ENCODE measurements at regions not wholly inside any gene's neighbourhood (a gene's known extent, or its start where the extent isn't known, plus 50 kb on each side); places are given as distances from the start of the nearest gene placed in this dataset.

DNA sequence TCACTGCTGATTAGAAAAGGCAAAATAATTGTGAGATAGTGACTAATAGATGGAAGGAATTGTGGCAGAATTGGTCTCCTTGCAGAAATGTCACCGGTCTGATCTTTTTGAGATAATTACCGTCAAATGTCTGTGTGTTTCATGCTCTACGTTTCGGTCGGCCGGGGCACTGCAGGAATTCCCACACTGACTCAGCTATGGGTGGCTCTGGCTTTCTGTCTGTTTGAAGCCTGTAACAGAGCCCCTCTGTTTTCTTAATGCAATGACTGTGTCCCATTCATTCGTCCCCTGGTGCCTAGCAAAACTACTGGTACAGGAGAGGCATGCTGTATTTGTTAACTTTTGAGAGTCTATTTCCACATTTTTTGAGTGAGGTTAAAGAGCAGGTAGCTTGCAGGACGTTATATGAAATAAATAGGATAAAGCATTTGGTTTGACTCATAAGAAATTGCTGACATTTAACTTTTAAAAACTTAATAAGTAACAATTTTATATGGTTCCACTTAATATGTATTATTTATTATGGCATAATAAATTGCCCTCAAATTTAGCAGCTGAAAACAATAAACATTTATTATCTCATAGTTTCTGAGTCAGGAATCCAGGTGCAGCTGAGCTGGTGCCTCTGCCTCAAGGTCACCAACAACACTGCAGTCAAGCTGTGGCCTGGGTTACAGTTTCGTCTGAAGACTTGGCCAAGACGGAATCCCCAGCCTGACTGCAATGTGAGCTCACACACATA is 53.3 kb upstream of the CTBP2 start:
- Mint-ChIP-seq H3K4me1 (no peaks in the 10 kb centered on the region), H3K9me3 (ENCODE audit: insufficient read depth) (no peaks in the 10 kb centered on the region), H3K27ac (no peak overlapping the region), H3K27me3 (peaks cover 11% of the 10 kb centered on the region), H3K4me3 (no peak overlapping the region)
- Histone ChIP-seq H3K79me2 (ENCODE audit: control insufficient read depth, insufficient read depth, low read length) (no peaks in the 10 kb centered on the region), H2AFZ (ENCODE audit: insufficient read depth, low read depth, low read length, poor library complexity, severe bottlenecking) (no peak overlapping the region), H3K4me1 (ENCODE audit: control insufficient read depth in 2 of 2, insufficient read depth in 2 of 2, low read length in 2 of 2) (no peaks in the 10 kb centered on the region), H3K27ac (ENCODE audit: low read length in 2 of 2) (no peak overlapping the region), H4K20me1 (ENCODE audit: control insufficient read depth, insufficient read depth, low read length, poor library complexity, severe bottlenecking) (no peaks in the 10 kb centered on the region), H3K9ac (ENCODE audit: low read length) (no peak overlapping the region), H3K4me2 (replicated peaks; ENCODE audit: low read depth, low read length, poor library complexity, severe bottlenecking) (no peak overlapping the region), H3K27me3 (replicated peaks in 1 of 4; ENCODE audit: control extremely low read depth in 1 of 4, control insufficient read depth in 3 of 4, insufficient read depth in 4 of 4, low read length in 3 of 4) (peaks cover 0 to 6% (median 0%) of the 10 kb centered on the region in 4 experiments), H3K36me3 (replicated peaks in 1 of 2; ENCODE audit: control extremely low read depth in 1 of 2, control insufficient read depth in 1 of 2, extremely low read depth in 1 of 2, insufficient read depth in 2 of 2, low read length in 1 of 2) (no peaks in the 10 kb centered on the region), H3K9me3 (ENCODE audit: control extremely low read depth in 1 of 3, control insufficient read depth in 2 of 3, insufficient read depth in 1 of 3, low read length in 2 of 3) (peaks cover 0 to 10% (median 0%) of the 10 kb centered on the region in 3 donors), H3K4me3 (ENCODE audit: control extremely low read depth in 1 of 5, extremely low read depth in 1 of 5, insufficient read depth in 1 of 5, low read depth in 2 of 5, low read length in 4 of 5) (no peak overlapping the region)
- DNase-seq (no peak), ATAC-seq (ENCODE audit: low read depth) (no peak)
- TF ChIP-seq EZH2 (IDR thresholded peaks at IDR 0.05; ENCODE audit: borderline replicate concordance, insufficient read depth, low read depth, low read length, poor library complexity, severe bottlenecking) = no peak
- TF ChIP-seq, protein P1, sequence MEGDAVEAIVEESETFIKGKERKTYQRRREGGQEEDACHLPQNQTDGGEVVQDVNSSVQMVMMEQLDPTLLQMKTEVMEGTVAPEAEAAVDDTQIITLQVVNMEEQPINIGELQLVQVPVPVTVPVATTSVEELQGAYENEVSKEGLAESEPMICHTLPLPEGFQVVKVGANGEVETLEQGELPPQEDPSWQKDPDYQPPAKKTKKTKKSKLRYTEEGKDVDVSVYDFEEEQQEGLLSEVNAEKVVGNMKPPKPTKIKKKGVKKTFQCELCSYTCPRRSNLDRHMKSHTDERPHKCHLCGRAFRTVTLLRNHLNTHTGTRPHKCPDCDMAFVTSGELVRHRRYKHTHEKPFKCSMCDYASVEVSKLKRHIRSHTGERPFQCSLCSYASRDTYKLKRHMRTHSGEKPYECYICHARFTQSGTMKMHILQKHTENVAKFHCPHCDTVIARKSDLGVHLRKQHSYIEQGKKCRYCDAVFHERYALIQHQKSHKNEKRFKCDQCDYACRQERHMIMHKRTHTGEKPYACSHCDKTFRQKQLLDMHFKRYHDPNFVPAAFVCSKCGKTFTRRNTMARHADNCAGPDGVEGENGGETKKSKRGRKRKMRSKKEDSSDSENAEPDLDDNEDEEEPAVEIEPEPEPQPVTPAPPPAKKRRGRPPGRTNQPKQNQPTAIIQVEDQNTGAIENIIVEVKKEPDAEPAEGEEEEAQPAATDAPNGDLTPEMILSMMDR (IDR thresholded peaks at IDR 0.05) = no peak
- intact Hi-C loops (cut with micrococcal nuclease) = no loop called here
- ChIA-PET POLR2A (no interaction called here), CTCF (no interaction called here)
- WGBS (ENCODE audit: insufficient coverage) = 92% methylated on average over 6 of the region's 10 CpGs

DNA sequence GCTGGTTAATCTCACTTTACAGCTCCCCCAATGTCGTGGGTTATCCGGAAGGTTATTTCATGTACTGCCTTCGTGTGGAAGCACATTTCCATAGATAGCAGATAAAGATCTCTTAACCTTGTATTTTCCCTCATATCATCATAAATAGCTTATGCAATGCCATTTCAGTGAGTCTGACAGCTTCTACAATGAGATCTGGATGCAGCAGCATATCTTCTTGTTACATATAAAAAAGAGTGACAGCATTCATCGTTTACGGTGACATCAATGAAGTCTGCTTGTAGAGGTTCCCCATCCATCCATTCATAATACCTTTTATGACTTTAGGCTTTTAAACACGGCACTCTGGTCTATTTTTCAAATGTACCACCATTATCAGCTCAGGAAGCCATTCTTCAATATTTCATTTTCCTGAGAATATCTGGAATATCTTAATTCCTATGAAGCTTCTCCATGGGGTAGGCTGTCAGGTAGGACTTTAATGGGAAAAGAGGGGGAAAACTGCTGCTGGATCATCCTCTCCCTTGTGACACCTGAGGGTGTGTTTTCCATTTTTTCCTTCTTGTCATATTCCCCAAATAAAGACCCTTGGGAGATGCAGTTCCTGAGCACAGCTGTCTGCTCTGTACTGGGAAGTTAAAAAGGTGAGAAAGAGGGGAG is 51.9 kb upstream of the CTBP2 start:
- Histone ChIP-seq H3K4me3 (ENCODE audit: control extremely low read depth in 1 of 5, extremely low read depth in 1 of 5, insufficient read depth in 1 of 5, low read depth in 2 of 5, low read length in 4 of 5) (no peak overlapping the region), H3K4me1 (ENCODE audit: control insufficient read depth in 2 of 2, insufficient read depth in 2 of 2, low read length in 2 of 2) (no peaks in the 10 kb centered on the region), H4K20me1 (ENCODE audit: control insufficient read depth, insufficient read depth, low read length, poor library complexity, severe bottlenecking) (no peaks in the 10 kb centered on the region), H3K9me3 (ENCODE audit: control extremely low read depth in 1 of 3, control insufficient read depth in 2 of 3, insufficient read depth in 1 of 3, low read length in 2 of 3) (peaks cover 0 to 10% (median 0%) of the 10 kb centered on the region in 3 donors), H3K4me2 (replicated peaks; ENCODE audit: low read depth, low read length, poor library complexity, severe bottlenecking) (no peak overlapping the region), H3K36me3 (replicated peaks in 1 of 2; ENCODE audit: control extremely low read depth in 1 of 2, control insufficient read depth in 1 of 2, extremely low read depth in 1 of 2, insufficient read depth in 2 of 2, low read length in 1 of 2) (no peaks in the 10 kb centered on the region), H3K79me2 (ENCODE audit: control insufficient read depth, insufficient read depth, low read length) (no peaks in the 10 kb centered on the region), H3K9ac (ENCODE audit: low read length) (no peak overlapping the region), H2AFZ (ENCODE audit: insufficient read depth, low read depth, low read length, poor library complexity, severe bottlenecking) (no peak overlapping the region), H3K27ac (ENCODE audit: low read length in 2 of 2) (no peak overlapping the region), H3K27me3 (replicated peaks in 1 of 4; ENCODE audit: control extremely low read depth in 1 of 4, control insufficient read depth in 3 of 4, insufficient read depth in 4 of 4, low read length in 3 of 4) (peaks cover 0 to 4% (median 2%) of the 10 kb centered on the region in 4 experiments)
- POLR2A ChIA-PET = no interaction called here
- CTCF ChIA-PET = no interaction called here
- H3K27me3 Mint-ChIP-seq = peaks cover 17% of the 10 kb centered on the region
- DNase-seq (no peak), ATAC-seq (ENCODE audit: low read depth) (no peak)
- H3K9me3 Mint-ChIP-seq (ENCODE audit: insufficient read depth) = no peaks in the 10 kb centered on the region
- intact Hi-C loops (cut with micrococcal nuclease) = no loop called here
- H3K4me3 Mint-ChIP-seq = no peak overlapping the region
- H3K27ac Mint-ChIP-seq = no peak overlapping the region
- 90% methylated on average over 2 of the region's 6 CpGs for WGBS (ENCODE audit: insufficient coverage)
- H3K4me1 Mint-ChIP-seq = no peaks in the 10 kb centered on the region
- TF ChIP-seq EZH2 (IDR thresholded peaks at IDR 0.05; ENCODE audit: borderline replicate concordance, insufficient read depth, low read depth, low read length, poor library complexity, severe bottlenecking) = no peak
- TF ChIP-seq, protein P1 (IDR thresholded peaks at IDR 0.05) = no peak

Data from B cell (primary cell).